ENCODE measurements at regions not wholly inside any gene's neighbourhood (a gene's known extent, or its start where the extent isn't known, plus 50 kb on each side); places are given as distances from the start of the nearest gene placed in this dataset.

DNA sequence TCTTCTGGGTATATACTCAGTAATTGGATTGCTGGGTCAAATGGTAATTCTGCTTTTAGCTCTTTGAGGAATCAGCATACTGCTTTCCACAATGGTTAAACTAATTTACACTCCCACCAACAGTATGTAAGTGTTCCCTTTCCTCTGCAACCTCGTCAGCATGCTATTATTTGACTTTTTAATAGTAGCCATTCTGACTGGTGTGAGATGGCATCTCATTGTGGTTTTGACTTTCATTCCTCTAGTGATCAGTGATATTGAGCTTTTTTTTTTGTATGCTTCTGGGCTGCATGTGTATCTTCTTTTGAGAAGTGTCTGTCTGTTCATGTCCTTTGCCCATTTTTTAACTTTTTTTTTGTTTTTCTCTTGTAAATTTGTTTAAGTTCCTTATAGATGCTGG is 279.4 kb downstream of the PTGER3 start:
- H2BK15ac ChIP-seq (ENCODE audit: low read depth, low read length), result no peak overlapping the region
- no peak for TF ChIP-seq CTCF (conservative IDR thresholded peaks at IDR 0.05)
- no peaks in the 10 kb centered on the region for H3K4me1 ChIP-seq (ENCODE audit: insufficient read depth, low read length)
- H3K9me3 ChIP-seq (ENCODE audit: control insufficient read depth, low read depth, low read length), result no peaks in the 10 kb centered on the region
- no peak overlapping the region for H2AK5ac ChIP-seq (ENCODE audit: insufficient read length, low read length)
- WGBS (ENCODE audit: extremely low coverage, insufficient read length, low lambda C conversion rate), result no CpG with 5 or more reads among the region's 1 CpG
- H3K4me2 ChIP-seq (ENCODE audit: insufficient read depth, insufficient read length, low read length), result no peak overlapping the region
- no peak overlapping the region for H2BK20ac ChIP-seq (ENCODE audit: low read depth, low read length, poor library complexity, severe bottlenecking)
- no peak overlapping the region for H3K9ac ChIP-seq (ENCODE audit: extremely low read depth, insufficient read length, low read length)
- no peaks in the 10 kb centered on the region for H3K23me2 ChIP-seq (ENCODE audit: insufficient read length, low read depth, low read length, poor library complexity, severe bottlenecking)
- no peaks in the 10 kb centered on the region for H4K20me1 ChIP-seq (ENCODE audit: control insufficient read depth, insufficient read depth, insufficient read length)
- H3K4ac ChIP-seq (ENCODE audit: low read depth, low read length), result no peak overlapping the region
- no peak overlapping the region for H3K14ac ChIP-seq (ENCODE audit: insufficient read depth, low read length)
- no peaks in the 10 kb centered on the region; a peak in 1 of 7 replicates for H3K36me3 Mint-ChIP-seq (ENCODE audit: insufficient read depth in 1 of 3, low read depth in 3 of 3)
- no peak overlapping the region for H3K4me3 Mint-ChIP-seq
- no peak overlapping the region for H2BK12ac ChIP-seq (ENCODE audit: insufficient read length, low read depth, low read length)
- H3K9me3 Mint-ChIP-seq, result peaks cover 0 to 5% of the 10 kb centered on the region in 2 experiments; a peak in 4 of 5 replicates
- no peak overlapping the region for H3K23ac ChIP-seq (ENCODE audit: insufficient read length, low read depth, low read length)
- no peak overlapping the region for H3K56ac ChIP-seq (ENCODE audit: insufficient read length, low read depth, low read length)
- no peak overlapping the region for H3K27ac Mint-ChIP-seq
- no peak overlapping the region for H2BK5ac ChIP-seq (ENCODE audit: insufficient read length, low read length)
- no peaks in the 10 kb centered on the region for H3K79me1 ChIP-seq (ENCODE audit: insufficient read depth, low read depth, low read length, poor library complexity, severe bottlenecking)
- no peak overlapping the region for H2AFZ ChIP-seq (ENCODE audit: low read length)
- H4K5ac ChIP-seq (ENCODE audit: insufficient read length, low read depth, low read length), result no peak overlapping the region
- no peak for DNase-seq
- H3K27ac ChIP-seq (ENCODE audit: insufficient read length, low read depth, low read length), result no peak overlapping the region
- H2BK120ac ChIP-seq (ENCODE audit: low read depth, low read length, poor library complexity, severe bottlenecking), result no peak overlapping the region
- no peak overlapping the region for H3T11ph ChIP-seq (ENCODE audit: low read length)
- H3K4me1 Mint-ChIP-seq, result no peaks in the 10 kb centered on the region
- H4K91ac ChIP-seq (ENCODE audit: insufficient read length, low read depth, low read length), result no peak overlapping the region
- no peaks in the 10 kb centered on the region for H3K79me2 ChIP-seq (ENCODE audit: insufficient read depth, low read length)
- no peak overlapping the region for H4K8ac ChIP-seq (replicated peaks; ENCODE audit: insufficient read length, low read depth, low read length)
- no peaks in the 10 kb centered on the region for H3K27me3 ChIP-seq (ENCODE audit: insufficient read depth, low read length)
- H3K18ac ChIP-seq (ENCODE audit: insufficient read length, low read depth, low read length), result no peak overlapping the region
- H3K27me3 Mint-ChIP-seq (ENCODE audit: low read depth), result no peaks in the 10 kb centered on the region; the same call in 1 of the 2 replicates

Measured in H9 (cell line).